HAP-1 (cell line): ENCODE measurements at regions not wholly inside any gene's neighbourhood (a gene's known extent, or its start where the extent isn't known, plus 50 kb on each side); places are given as distances from the start of the nearest gene placed in this dataset.

Experiments
- DNase-seq, 2 experiments: peaks; one replicate each; pipeline ENCODE4 v3.0.0-alpha.2; 2016 to 2020; ENCODE audit warnings: low spot score in 2 of 2
- H3K27me3 ChIP-seq: fragments of 250-450 bp; sonication (Bioruptor Pico); 2 replicates; pipeline ENCODE4 v1.5.1; 2020; ENCODE audit warnings: low read depth, mild to moderate bottlenecking, moderate library complexity
- H3K36me3 ChIP-seq: fragments of 250-450 bp; sonication (Bioruptor Pico); replicated peaks from 2 replicates; pipeline ENCODE4 v1.5.1; 2020; ENCODE audit warnings: mild to moderate bottlenecking
- H3K4me1 ChIP-seq: fragments of 250-450 bp; sonication (Bioruptor Pico); 2 replicates; pipeline ENCODE4 v1.5.1; 2020; ENCODE audit warnings: mild to moderate bottlenecking
- H3K4me3 ChIP-seq: fragments of 250-450 bp; sonication (Bioruptor Pico); 2 replicates; pipeline ENCODE4 v1.5.1; 2020; ENCODE audit warnings: mild to moderate bottlenecking, moderate library complexity
- H3K9me3 ChIP-seq: fragments of 250-450 bp; sonication (Bioruptor Pico); 2 replicates; pipeline ENCODE4 v1.5.1; 2020; ENCODE audit warnings: mild to moderate bottlenecking, moderate library complexity
- in situ Hi-C: fragments of 300-500 bp; cut with MboI; formaldehyde crosslinking; loops from 3 replicates; pipeline ENCODE4 v1.14.3; 2020; ENCODE audit warnings: low sequenced_read_pairs, inconsistent platforms, mixed read lengths

DNA sequence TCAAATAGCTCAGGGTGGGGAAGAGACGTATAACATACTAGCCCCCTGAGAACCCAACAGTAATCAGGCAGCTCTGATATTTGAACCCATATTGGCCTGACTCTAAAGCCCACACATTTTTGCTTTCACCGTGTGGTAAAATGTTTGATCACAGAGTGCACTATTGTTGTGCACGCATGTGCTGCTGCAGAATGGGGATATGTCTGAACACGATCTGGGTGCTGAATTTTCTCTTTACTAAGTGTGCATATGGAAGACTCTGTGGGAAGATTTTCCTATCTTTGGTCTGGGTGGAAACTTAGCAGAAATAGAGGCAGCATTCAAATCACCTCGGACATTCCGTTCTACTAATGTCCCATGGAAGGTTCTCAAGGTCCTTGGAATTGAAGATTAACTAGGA lies 800.1 kb downstream of the TFAP2A start:
- DNase-seq, result no peak
- Histone ChIP-seq H3K9me3 (no peaks in the 10 kb centered on the region), H3K4me1 (no peaks in the 10 kb centered on the region), H3K27me3 (no peaks in the 10 kb centered on the region), H3K4me3 (no peak overlapping the region), H3K36me3 (no peaks in the 10 kb centered on the region)
- in situ Hi-C loops, result no loop called here

DNA sequence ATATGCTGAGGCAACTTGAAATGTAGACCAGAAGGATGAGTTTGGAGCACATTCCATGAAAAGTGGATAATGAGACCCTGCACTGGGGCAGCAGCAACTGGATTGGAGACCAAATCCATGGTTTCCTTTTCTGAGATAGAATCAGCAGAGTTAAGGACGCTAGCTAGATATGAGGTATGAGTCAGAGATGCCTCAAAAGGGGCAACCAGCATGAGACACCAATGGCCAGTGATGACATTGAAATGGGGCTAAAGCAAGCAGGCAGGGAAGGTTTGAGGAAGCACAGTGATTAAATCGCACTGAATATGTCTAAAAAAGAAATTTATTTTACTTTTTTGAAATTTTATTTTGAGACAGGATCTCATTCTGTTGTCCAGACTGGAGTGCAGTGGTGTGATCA lies 802.4 kb downstream of the TFAP2A start:
- in situ Hi-C loops, result no loop called here
- Histone ChIP-seq H3K4me1 (no peaks in the 10 kb centered on the region), H3K27me3 (no peaks in the 10 kb centered on the region), H3K36me3 (no peaks in the 10 kb centered on the region), H3K4me3 (no peak overlapping the region), H3K9me3 (no peaks in the 10 kb centered on the region)
- DNase-seq, result no peak

GRCh38 chr6:9610620-9611415 lies 804.1 kb downstream of the TFAP2A start:
- Histone ChIP-seq H3K36me3 (no peaks in the 10 kb centered on the region), H3K4me3 (no peak overlapping the region), H3K27me3 (no peaks in the 10 kb centered on the region), H3K4me1 (no peaks in the 10 kb centered on the region), H3K9me3 (no peaks in the 10 kb centered on the region)
- in situ Hi-C loops, result no loop called here
- DNase-seq, result no peak

DNA sequence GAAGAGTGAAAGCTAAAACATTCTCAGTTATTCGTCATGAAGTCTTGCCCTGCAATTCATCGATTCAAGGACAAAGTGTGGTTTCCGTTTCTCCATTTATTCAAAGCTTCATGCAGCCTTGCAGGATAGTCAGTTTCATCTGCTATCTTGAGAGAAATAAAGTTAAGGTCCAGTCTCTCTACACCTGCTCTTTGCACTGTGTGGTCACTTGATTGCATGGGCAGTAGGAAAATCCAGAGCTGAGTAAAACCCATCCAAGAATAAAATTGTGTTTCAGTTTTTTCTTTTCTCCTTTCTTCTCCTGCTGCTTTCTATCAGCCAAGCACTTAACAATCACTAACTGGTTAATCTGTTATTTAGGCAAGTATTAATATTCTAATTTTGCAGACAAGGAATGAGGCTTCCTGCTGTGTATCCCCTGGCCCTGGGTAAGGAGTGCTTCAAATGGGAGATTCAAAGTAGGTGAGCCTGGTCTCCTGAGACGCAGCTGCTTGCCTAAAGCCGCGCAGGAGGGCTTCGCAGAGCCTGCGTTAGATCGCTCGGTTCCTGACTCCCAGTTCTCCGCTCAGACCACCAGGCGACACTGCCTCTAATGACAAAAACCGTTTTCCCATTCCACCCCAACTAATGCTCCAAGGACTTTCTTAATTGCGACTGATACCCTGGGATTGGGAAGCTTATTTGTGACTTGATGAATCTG lies 808.3 kb downstream of the TFAP2A start:
- in situ Hi-C loops, result no loop called here
- H3K4me1 ChIP-seq, result no peaks in the 10 kb centered on the region
- H3K27me3 ChIP-seq, result no peaks in the 10 kb centered on the region
- DNase-seq, result no peak
- H3K9me3 ChIP-seq, result no peaks in the 10 kb centered on the region
- no peaks in the 10 kb centered on the region for H3K36me3 ChIP-seq
- H3K4me3 ChIP-seq, result no peak overlapping the region

DNA sequence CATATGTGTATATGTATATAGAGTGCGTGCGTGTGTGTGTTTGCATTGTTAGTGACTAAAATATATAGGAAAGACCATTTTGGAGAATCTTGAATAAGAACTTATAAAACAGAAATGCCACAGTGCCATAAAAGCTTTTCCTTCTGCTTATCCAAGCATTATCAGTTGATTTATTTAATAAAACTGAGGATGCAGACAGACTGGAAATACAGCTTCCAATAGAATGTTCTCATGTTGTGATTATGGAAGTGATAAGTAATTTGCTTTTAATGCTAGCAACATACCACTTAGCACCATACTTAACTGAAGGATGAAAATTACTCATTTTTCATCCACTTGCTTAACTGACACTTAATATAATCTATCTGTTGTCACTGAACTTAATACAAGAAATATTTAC lies 820.1 kb downstream of the TFAP2A start:
- in situ Hi-C loops, result no loop called here

DNA sequence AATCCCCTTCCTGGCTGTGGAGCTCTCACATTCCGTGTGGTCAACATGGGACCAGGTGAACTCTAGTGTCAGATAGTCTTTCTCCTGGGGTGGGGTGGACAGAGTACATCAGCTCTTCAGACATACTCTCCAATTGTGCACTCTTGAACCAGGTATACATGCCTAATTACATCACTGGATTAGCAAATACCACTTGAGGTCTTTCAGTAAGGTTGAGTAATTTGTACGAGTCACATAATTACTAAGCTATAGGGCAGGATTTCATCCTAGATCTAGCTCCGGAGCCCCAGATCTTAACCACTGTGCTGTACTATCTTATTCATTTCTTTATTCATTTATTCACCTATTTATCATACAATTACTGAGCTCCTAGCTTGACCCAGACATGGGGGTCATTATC lies 821.3 kb downstream of the TFAP2A start:
- no peaks in the 10 kb centered on the region for H3K9me3 ChIP-seq
- in situ Hi-C loops, result no loop called here
- no peaks in the 10 kb centered on the region; the same call in 1 of the 2 replicates for H3K27me3 ChIP-seq
- H3K4me3 ChIP-seq, result no peak overlapping the region
- H3K4me1 ChIP-seq, result no peaks in the 10 kb centered on the region
- no peaks in the 10 kb centered on the region for H3K36me3 ChIP-seq
- DNase-seq, result no peak

More for the DNA sequence above, 820.1 kb downstream of the TFAP2A start:
- Histone ChIP-seq H3K9me3 (no peaks in the 10 kb centered on the region), H3K27me3 (no peaks in the 10 kb centered on the region; the same call in 1 of the 2 replicates), H3K4me3 (no peak overlapping the region), H3K4me1 (no peaks in the 10 kb centered on the region), H3K36me3 (no peaks in the 10 kb centered on the region)
- DNase-seq, result no peak

GRCh38 chr6:9583753-9584352 lies 831.0 kb downstream of the TFAP2A start:
- H3K36me3 ChIP-seq, result no peaks in the 10 kb centered on the region
- no peaks in the 10 kb centered on the region for H3K4me1 ChIP-seq

DNA sequence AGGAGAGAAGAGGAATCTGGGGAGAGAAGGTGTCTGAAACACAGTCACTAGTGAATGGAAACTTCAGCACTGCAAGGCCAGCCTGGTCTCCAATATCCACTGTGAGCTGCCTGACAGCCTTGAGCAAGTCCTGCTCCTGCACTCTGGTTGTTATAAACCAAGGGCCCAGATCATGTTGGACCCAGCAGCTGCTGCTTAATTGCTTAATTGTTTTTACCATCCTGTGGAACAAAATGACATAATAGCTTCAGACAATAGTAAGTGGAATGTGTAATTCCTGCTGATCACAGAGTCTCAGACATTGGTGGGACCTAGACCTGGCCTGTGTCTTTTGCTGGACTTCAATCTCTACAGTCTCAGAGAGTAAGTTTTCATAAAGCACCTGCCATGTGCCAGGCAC lies 833.7 kb downstream of the TFAP2A start:
- in situ Hi-C loops, result no loop called here
- DNase-seq, result no peak
- Histone ChIP-seq H3K27me3 (no peaks in the 10 kb centered on the region), H3K4me1 (no peaks in the 10 kb centered on the region), H3K9me3 (no peaks in the 10 kb centered on the region), H3K4me3 (no peak overlapping the region), H3K36me3 (no peaks in the 10 kb centered on the region)

More at GRCh38 chr6:9583753-9584352, 831.0 kb downstream of the TFAP2A start:
- in situ Hi-C loops, result no loop called here
- Histone ChIP-seq H3K9me3 (no peaks in the 10 kb centered on the region), H3K4me3 (no peak overlapping the region), H3K27me3 (no peaks in the 10 kb centered on the region)
- no peak for DNase-seq

DNA sequence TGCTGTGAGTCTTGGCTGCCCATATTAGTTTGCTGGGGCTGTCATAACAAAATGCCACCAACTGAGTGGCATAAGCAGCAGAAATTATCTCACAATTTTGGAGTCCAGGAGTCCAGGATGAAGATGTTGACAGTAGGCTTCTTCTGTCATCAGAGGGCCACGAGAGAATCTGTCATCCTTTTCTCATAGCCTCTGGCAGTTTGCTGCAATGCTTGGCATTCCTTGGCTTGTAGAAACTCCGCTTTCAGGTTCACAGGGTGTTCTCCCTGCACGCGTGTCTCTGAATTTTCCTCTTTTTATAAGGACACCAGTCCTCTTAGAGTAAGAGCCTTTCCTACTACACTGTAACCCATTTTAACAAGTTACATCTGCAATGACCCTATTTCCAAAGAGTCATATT lies 838.4 kb downstream of the TFAP2A start:
- Histone ChIP-seq H3K27me3 (no peaks in the 10 kb centered on the region), H3K9me3 (no peaks in the 10 kb centered on the region), H3K36me3 (no peaks in the 10 kb centered on the region), H3K4me3 (no peak overlapping the region), H3K4me1 (no peaks in the 10 kb centered on the region)
- in situ Hi-C loops, result no loop called here
- no peak for DNase-seq

DNA sequence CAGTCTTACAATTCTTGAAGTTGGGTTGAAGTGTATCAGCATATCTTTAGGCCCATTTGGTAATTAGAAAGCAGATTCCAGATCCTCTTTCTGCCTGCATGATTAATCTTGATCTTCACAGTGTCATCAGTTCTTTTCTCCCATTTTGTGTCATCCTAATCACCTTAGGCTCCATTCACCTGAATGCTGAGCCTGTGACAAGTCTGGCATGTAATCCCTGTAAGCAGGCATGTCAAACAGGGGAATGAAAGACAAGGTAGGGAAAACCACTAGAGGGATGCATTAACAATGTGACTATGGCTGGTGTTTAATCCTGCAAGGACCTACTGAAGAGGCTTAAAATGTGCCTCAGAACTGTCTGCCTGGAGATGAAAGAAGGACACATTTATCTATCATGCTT lies 848.8 kb downstream of the TFAP2A start:
- Histone ChIP-seq H3K4me3 (no peak overlapping the region), H3K36me3 (no peaks in the 10 kb centered on the region), H3K9me3 (no peaks in the 10 kb centered on the region), H3K4me1 (no peaks in the 10 kb centered on the region), H3K27me3 (no peaks in the 10 kb centered on the region)
- DNase-seq, result no peak
- in situ Hi-C loops, result no loop called here

DNA sequence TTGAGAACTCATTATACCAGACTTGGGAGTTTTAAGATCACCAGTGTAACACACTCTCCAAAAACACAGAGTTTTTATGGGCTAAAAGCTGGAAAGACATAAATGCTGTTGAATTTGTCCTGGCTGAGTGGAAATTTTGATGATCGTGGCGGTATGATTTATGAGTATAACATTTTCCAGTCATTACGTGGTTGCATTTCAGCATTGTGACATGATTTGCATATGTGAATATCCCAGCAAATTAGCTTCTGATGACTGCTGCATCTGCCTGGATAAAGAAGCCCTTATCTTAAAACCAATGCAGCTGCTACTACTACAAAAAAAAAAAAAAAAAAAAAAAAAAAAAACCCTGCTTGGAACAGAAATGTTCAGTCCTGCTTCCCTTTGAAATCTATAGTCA lies 850.9 kb downstream of the TFAP2A start:
- Histone ChIP-seq H3K4me3 (no peak overlapping the region), H3K9me3 (no peaks in the 10 kb centered on the region)
- in situ Hi-C loops, result no loop called here

GRCh38 chr6:9563568-9563967 lies 851.3 kb downstream of the TFAP2A start:
- H3K27me3 ChIP-seq, result no peaks in the 10 kb centered on the region
- H3K4me3 ChIP-seq, result no peak overlapping the region
- DNase-seq, result no peak
- no peaks in the 10 kb centered on the region for H3K36me3 ChIP-seq
- H3K4me1 ChIP-seq, result no peaks in the 10 kb centered on the region
- no peaks in the 10 kb centered on the region for H3K9me3 ChIP-seq
- in situ Hi-C loops, result no loop called here

More for the DNA sequence above, 850.9 kb downstream of the TFAP2A start:
- Histone ChIP-seq H3K36me3 (no peaks in the 10 kb centered on the region), H3K27me3 (no peaks in the 10 kb centered on the region), H3K4me1 (no peaks in the 10 kb centered on the region)
- DNase-seq, result no peak

- no peak overlapping the region for H3K4me3 ChIP-seq
- H3K27me3 ChIP-seq, result no peaks in the 10 kb centered on the region
- in situ Hi-C loops, result no loop called here
- no peaks in the 10 kb centered on the region for H3K36me3 ChIP-seq
- H3K9me3 ChIP-seq, result no peaks in the 10 kb centered on the region
- no peaks in the 10 kb centered on the region for H3K4me1 ChIP-seq
- no peak for DNase-seq
These were observed 860.1 kb downstream of the TFAP2A start for GRCh38 chr6:9554806-9555205.

DNA sequence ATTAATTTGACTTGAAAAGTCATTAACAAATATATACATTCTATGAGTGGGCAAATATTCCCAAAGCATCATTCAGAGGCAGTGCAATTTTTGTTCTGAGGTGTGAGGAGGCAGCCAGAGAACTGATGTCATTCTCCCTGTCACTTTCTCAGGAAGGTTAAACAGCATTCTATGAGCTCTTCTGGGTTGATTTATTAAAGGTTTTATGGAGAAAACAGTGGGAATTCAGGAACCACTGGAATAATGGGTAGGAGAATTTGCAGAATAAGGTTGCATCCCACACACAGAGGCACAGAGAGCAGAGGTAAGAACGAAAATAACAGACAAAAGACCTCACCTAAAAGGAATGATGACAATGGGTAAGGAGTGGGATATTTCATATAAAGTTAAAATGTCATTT lies 860.6 kb downstream of the TFAP2A start:
- Histone ChIP-seq H3K36me3 (no peaks in the 10 kb centered on the region), H3K4me1 (no peaks in the 10 kb centered on the region), H3K9me3 (no peaks in the 10 kb centered on the region), H3K27me3 (no peaks in the 10 kb centered on the region), H3K4me3 (no peak overlapping the region)
- DNase-seq, result no peak
- in situ Hi-C loops, result no loop called here
